ENCODE measurements at regions not wholly inside any gene's neighbourhood (a gene's known extent, or its start where the extent isn't known, plus 50 kb on each side); places are given as distances from the start of the nearest gene placed in this dataset.

- DNase-seq (ENCODE audit: low read depth): no peak
These were observed 105.4 kb upstream of the ESR1 start for GRCh38 chr6:151701911-151702562.

GRCh38 chr6:151702851-151703658, 104.4 kb upstream of the ESR1 start:
- no peak for DNase-seq (ENCODE audit: low read depth)

GRCh38 chr6:151704383-151704782, 103.1 kb upstream of the ESR1 start:
- DNase-seq (ENCODE audit: low read depth): no peak

- no peak for DNase-seq (ENCODE audit: low read depth)
These were observed 101.3 kb upstream of the ESR1 start for GRCh38 chr6:151705993-151706733.

GRCh38 chr6:151709329-151709728, 98.2 kb upstream of the ESR1 start:
- DNase-seq (ENCODE audit: low read depth): no peak

GRCh38 chr6:151716526-151716932, 91.0 kb upstream of the ESR1 start:
- peak; percentile 7 for DNase-seq (ENCODE audit: low read depth)

- no peak for DNase-seq (ENCODE audit: low read depth)
These were observed 88.4 kb upstream of the ESR1 start for GRCh38 chr6:151719070-151719469.

GRCh38 chr6:151721146-151721545, 86.3 kb upstream of the ESR1 start:
- no peak for DNase-seq (ENCODE audit: low read depth)

- no peak for DNase-seq (ENCODE audit: low read depth)
These were observed 85.8 kb upstream of the ESR1 start for GRCh38 chr6:151721671-151722070.

GRCh38 chr6:151722342-151722741, 85.1 kb upstream of the ESR1 start:
- DNase-seq (ENCODE audit: low read depth): no peak

GRCh38 chr6:151723152-151723551, 84.3 kb upstream of the ESR1 start:
- no peak for DNase-seq (ENCODE audit: low read depth)

- no peak for DNase-seq (ENCODE audit: low read depth)
These were observed 77.5 kb upstream of the ESR1 start for GRCh38 chr6:151729829-151730495.

GRCh38 chr6:151730496-151730870, 77.0 kb upstream of the ESR1 start:
- DNase-seq (ENCODE audit: low read depth): no peak

- DNase-seq (ENCODE audit: low read depth): no peak
These were observed 76.2 kb upstream of the ESR1 start for GRCh38 chr6:151731313-151731712.

GRCh38 chr6:151733680-151734320, 73.7 kb upstream of the ESR1 start:
- DNase-seq (ENCODE audit: low read depth): peak; percentile 1

- no peak for DNase-seq (ENCODE audit: low read depth)
These were observed 69.2 kb upstream of the ESR1 start for GRCh38 chr6:151738267-151738666.

GRCh38 chr6:151738960-151739359, 68.5 kb upstream of the ESR1 start:
- no peak for DNase-seq (ENCODE audit: low read depth)

GRCh38 chr6:151740820-151741219, 66.7 kb upstream of the ESR1 start:
- DNase-seq (ENCODE audit: low read depth): no peak

GRCh38 chr6:151747896-151748295, 59.6 kb upstream of the ESR1 start:
- no peak for DNase-seq (ENCODE audit: low read depth)

- no peak for DNase-seq (ENCODE audit: low read depth)
These were observed 58.1 kb upstream of the ESR1 start for GRCh38 chr6:151749341-151749740.

GRCh38 chr6:151753581-151753980, 53.9 kb upstream of the ESR1 start:
- no peak for DNase-seq (ENCODE audit: low read depth)

- peak; percentile 0 for DNase-seq (ENCODE audit: low read depth)
These were observed 50.0 kb upstream of the ESR1 start for GRCh38 chr6:151757506-151757955.
